Panc1 (cell line): ENCODE measurements at regions not wholly inside any gene's neighbourhood (a gene's known extent, or its start where the extent isn't known, plus 50 kb on each side); places are given as distances from the start of the nearest gene placed in this dataset.

Experiments
- POLR2AphosphoS5 ChIP-seq: IDR thresholded peaks from 2 replicates; pipeline ENCODE4 v1.6.1; 2012; ENCODE audit warnings: mild to moderate bottlenecking, low read depth, low read length, moderate library complexity
- TCF7L2 ChIP-seq: IDR thresholded peaks from 2 replicates; pipeline ENCODE4 v1.6.1; 2011; ENCODE audit warnings: mild to moderate bottlenecking, low read depth, low read length, inconsistent platforms
- TF ChIP-seq, protein P1 (sequence below): fragments of 450-650 bp; IDR thresholded peaks from 2 replicates; pipeline ENCODE4 v1.5.1; 2017; ENCODE audit warnings: mild to moderate bottlenecking
- TF ChIP-seq, protein P2 (sequence below), 2 experiments: IDR thresholded peaks; 2 replicates each; pipeline ENCODE4 v1.6.1; 2011 to 2012; ENCODE audit warnings: low read depth in 2 of 2, control low read depth in 1 of 2, low read length in 1 of 2, mild to moderate bottlenecking in 1 of 2, moderate library complexity in 1 of 2; ENCODE audit not compliant: insufficient read depth in 1 of 2

- TF ChIP-seq, protein P1, sequence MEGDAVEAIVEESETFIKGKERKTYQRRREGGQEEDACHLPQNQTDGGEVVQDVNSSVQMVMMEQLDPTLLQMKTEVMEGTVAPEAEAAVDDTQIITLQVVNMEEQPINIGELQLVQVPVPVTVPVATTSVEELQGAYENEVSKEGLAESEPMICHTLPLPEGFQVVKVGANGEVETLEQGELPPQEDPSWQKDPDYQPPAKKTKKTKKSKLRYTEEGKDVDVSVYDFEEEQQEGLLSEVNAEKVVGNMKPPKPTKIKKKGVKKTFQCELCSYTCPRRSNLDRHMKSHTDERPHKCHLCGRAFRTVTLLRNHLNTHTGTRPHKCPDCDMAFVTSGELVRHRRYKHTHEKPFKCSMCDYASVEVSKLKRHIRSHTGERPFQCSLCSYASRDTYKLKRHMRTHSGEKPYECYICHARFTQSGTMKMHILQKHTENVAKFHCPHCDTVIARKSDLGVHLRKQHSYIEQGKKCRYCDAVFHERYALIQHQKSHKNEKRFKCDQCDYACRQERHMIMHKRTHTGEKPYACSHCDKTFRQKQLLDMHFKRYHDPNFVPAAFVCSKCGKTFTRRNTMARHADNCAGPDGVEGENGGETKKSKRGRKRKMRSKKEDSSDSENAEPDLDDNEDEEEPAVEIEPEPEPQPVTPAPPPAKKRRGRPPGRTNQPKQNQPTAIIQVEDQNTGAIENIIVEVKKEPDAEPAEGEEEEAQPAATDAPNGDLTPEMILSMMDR: no peak
- TF ChIP-seq POLR2AphosphoS5 (no peak), TCF7L2 (no peak)
- TF ChIP-seq, protein P2, sequence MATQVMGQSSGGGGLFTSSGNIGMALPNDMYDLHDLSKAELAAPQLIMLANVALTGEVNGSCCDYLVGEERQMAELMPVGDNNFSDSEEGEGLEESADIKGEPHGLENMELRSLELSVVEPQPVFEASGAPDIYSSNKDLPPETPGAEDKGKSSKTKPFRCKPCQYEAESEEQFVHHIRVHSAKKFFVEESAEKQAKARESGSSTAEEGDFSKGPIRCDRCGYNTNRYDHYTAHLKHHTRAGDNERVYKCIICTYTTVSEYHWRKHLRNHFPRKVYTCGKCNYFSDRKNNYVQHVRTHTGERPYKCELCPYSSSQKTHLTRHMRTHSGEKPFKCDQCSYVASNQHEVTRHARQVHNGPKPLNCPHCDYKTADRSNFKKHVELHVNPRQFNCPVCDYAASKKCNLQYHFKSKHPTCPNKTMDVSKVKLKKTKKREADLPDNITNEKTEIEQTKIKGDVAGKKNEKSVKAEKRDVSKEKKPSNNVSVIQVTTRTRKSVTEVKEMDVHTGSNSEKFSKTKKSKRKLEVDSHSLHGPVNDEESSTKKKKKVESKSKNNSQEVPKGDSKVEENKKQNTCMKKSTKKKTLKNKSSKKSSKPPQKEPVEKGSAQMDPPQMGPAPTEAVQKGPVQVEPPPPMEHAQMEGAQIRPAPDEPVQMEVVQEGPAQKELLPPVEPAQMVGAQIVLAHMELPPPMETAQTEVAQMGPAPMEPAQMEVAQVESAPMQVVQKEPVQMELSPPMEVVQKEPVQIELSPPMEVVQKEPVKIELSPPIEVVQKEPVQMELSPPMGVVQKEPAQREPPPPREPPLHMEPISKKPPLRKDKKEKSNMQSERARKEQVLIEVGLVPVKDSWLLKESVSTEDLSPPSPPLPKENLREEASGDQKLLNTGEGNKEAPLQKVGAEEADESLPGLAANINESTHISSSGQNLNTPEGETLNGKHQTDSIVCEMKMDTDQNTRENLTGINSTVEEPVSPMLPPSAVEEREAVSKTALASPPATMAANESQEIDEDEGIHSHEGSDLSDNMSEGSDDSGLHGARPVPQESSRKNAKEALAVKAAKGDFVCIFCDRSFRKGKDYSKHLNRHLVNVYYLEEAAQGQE (IDR thresholded peaks at IDR 0.05; ENCODE audit: insufficient read depth in 1 of 2, low read depth in 2 of 2, low read length in 1 of 2): no peak
Observed at GRCh38 chr6:48243071-48243470, 132.1 kb upstream of the PTCHD4 start.
